ENCODE measurements at regions not wholly inside any gene's neighbourhood (a gene's known extent, or its start where the extent isn't known, plus 50 kb on each side); places are given as distances from the start of the nearest gene placed in this dataset.

DNA sequence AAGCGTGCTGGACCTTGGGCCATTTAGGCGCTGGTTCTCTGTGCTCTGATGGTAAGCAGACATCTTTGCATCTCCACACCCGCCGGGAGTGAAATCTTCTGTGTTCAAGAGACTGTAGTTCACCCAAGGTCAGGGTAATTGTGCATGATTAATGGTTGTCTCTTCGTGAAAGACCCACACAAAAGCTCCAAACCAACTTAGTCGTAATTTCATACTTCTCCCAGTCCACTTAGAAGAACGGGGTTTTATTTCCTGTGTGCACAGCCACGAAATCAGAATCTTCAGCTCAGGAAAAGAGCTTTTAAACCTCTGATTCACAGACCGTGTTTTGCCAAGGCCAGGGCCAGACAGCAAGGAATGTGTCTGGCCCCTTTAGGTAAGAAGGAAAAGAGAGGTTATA, 640.9 kb downstream of the MED13L start:
- Histone ChIP-seq H3K36me3 (ENCODE audit: control insufficient read depth, insufficient read depth, low read length) (no peaks in the 10 kb centered on the region), H3K79me2 (ENCODE audit: control insufficient read depth, insufficient read depth, low read length) (no peaks in the 10 kb centered on the region), H3K4me3 (replicated peaks in 1 of 4; ENCODE audit: control extremely low read depth in 1 of 4, insufficient read depth in 1 of 4, low read depth in 3 of 4, low read length in 4 of 4) (no peak overlapping the region), H3K27ac (ENCODE audit: insufficient read depth, low read length) (no peak overlapping the region), H3K4me2 (ENCODE audit: extremely low read depth, insufficient read depth, low read length) (no peak overlapping the region), H4K20me1 (ENCODE audit: control insufficient read depth, extremely low read depth, insufficient read depth, low read length) (no peaks in the 10 kb centered on the region), H3K27me3 (ENCODE audit: control insufficient read depth, insufficient read depth, low read length) (no peaks in the 10 kb centered on the region), H3K9me3 (ENCODE audit: control insufficient read depth, insufficient read depth, low read depth, low read length) (no peaks in the 10 kb centered on the region), H2AFZ (ENCODE audit: low read length) (no peak overlapping the region), H3K4me1 (ENCODE audit: control insufficient read depth, extremely low read depth, insufficient read depth, low read length) (no peaks in the 10 kb centered on the region), H3K9ac (ENCODE audit: insufficient read depth, low read length) (no peak overlapping the region)
- TF ChIP-seq, protein P1, sequence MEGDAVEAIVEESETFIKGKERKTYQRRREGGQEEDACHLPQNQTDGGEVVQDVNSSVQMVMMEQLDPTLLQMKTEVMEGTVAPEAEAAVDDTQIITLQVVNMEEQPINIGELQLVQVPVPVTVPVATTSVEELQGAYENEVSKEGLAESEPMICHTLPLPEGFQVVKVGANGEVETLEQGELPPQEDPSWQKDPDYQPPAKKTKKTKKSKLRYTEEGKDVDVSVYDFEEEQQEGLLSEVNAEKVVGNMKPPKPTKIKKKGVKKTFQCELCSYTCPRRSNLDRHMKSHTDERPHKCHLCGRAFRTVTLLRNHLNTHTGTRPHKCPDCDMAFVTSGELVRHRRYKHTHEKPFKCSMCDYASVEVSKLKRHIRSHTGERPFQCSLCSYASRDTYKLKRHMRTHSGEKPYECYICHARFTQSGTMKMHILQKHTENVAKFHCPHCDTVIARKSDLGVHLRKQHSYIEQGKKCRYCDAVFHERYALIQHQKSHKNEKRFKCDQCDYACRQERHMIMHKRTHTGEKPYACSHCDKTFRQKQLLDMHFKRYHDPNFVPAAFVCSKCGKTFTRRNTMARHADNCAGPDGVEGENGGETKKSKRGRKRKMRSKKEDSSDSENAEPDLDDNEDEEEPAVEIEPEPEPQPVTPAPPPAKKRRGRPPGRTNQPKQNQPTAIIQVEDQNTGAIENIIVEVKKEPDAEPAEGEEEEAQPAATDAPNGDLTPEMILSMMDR (conservative IDR thresholded peaks at IDR 0.05 in 1 of 2, IDR thresholded peaks at IDR 0.05 in 1 of 2; ENCODE audit: low read depth in 1 of 2, low read length in 2 of 2) = no peak
- TF ChIP-seq EZH2 (IDR thresholded peaks at IDR 0.05; ENCODE audit: low read length, missing control alignments) = no peak
- DNase-seq (ENCODE audit: low read depth in 2 of 2) = peak in 1 of 2 donors; percentile 72

DNA sequence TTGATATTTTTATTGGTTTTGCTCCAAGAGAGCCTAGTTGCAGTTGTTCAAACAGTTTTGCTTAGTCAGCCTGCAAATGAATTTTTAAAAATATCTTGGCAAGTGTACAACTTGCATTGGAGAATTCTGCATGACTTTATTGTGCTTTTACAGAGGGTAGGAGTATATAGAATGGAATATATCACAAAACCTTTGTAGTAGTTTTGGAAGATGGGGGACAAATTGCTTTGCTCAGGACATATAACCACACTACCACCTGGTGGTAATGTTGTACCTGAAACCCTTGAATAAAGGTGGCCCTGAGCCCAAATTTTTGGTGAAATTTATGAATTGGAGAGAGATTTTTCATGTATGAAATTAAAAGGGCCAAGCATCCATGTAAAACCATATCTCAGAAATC, 645.2 kb downstream of the MED13L start:
- H4K20me1 ChIP-seq (ENCODE audit: control insufficient read depth, extremely low read depth, insufficient read depth, low read length) = no peaks in the 10 kb centered on the region
- no peak overlapping the region for H3K9ac ChIP-seq (ENCODE audit: insufficient read depth, low read length)
- TF ChIP-seq, protein P1 (conservative IDR thresholded peaks at IDR 0.05 in 1 of 2, IDR thresholded peaks at IDR 0.05 in 1 of 2; ENCODE audit: low read depth in 1 of 2, low read length in 2 of 2) = no peak
- TF ChIP-seq EZH2 (IDR thresholded peaks at IDR 0.05; ENCODE audit: low read length, missing control alignments) = no peak
- no peak overlapping the region for H2AFZ ChIP-seq (ENCODE audit: low read length)
- H3K9me3 ChIP-seq (ENCODE audit: control insufficient read depth, insufficient read depth, low read depth, low read length) = no peaks in the 10 kb centered on the region
- peak in 1 of 2 donors; percentile 35 for DNase-seq (ENCODE audit: low read depth in 2 of 2)
- no peak overlapping the region for H3K4me3 ChIP-seq (replicated peaks in 1 of 4; ENCODE audit: control extremely low read depth in 1 of 4, insufficient read depth in 1 of 4, low read depth in 3 of 4, low read length in 4 of 4)
- no peak overlapping the region for H3K4me2 ChIP-seq (ENCODE audit: extremely low read depth, insufficient read depth, low read length)
- no peaks in the 10 kb centered on the region for H3K36me3 ChIP-seq (ENCODE audit: control insufficient read depth, insufficient read depth, low read length)
- no peaks in the 10 kb centered on the region for H3K4me1 ChIP-seq (ENCODE audit: control insufficient read depth, extremely low read depth, insufficient read depth, low read length)
- no peak overlapping the region for H3K27ac ChIP-seq (ENCODE audit: insufficient read depth, low read length)
- H3K27me3 ChIP-seq (ENCODE audit: control insufficient read depth, insufficient read depth, low read length) = no peaks in the 10 kb centered on the region
- H3K79me2 ChIP-seq (ENCODE audit: control insufficient read depth, insufficient read depth, low read length) = no peaks in the 10 kb centered on the region

DNA sequence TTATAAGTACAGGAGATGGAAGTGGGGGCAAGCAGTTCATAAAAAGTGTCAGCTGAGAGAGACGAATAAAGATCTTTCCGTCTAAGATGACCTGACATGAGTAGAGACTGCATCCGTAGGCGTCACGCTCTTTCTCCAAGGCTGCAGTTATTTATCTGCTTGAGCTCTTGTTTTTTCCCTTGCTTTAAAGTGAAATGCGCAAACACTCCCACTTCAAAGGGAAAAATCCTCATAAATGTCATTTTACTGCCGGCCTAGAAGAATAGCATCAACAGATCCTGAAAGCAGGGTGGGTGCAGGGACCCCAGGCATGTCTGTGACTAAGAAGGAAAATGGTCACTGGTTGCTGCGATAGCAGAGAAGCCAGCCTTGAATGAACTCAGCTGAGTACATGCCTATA, 647.4 kb downstream of the MED13L start:
- H3K4me3 ChIP-seq (replicated peaks in 1 of 4; ENCODE audit: control extremely low read depth in 1 of 4, insufficient read depth in 1 of 4, low read depth in 3 of 4, low read length in 4 of 4) = no peak overlapping the region
- H3K4me2 ChIP-seq (ENCODE audit: extremely low read depth, insufficient read depth, low read length) = no peak overlapping the region
- no peak overlapping the region for H3K9ac ChIP-seq (ENCODE audit: insufficient read depth, low read length)
- no peaks in the 10 kb centered on the region for H3K4me1 ChIP-seq (ENCODE audit: control insufficient read depth, extremely low read depth, insufficient read depth, low read length)
- no peaks in the 10 kb centered on the region for H3K9me3 ChIP-seq (ENCODE audit: control insufficient read depth, insufficient read depth, low read depth, low read length)
- TF ChIP-seq EZH2 (IDR thresholded peaks at IDR 0.05; ENCODE audit: low read length, missing control alignments) = no peak
- TF ChIP-seq, protein P1 (conservative IDR thresholded peaks at IDR 0.05 in 1 of 2, IDR thresholded peaks at IDR 0.05 in 1 of 2; ENCODE audit: low read depth in 1 of 2, low read length in 2 of 2) = no peak
- DNase-seq (ENCODE audit: low read depth in 2 of 2) = no peak
- no peaks in the 10 kb centered on the region for H3K79me2 ChIP-seq (ENCODE audit: control insufficient read depth, insufficient read depth, low read length)
- no peak overlapping the region for H2AFZ ChIP-seq (ENCODE audit: low read length)
- H4K20me1 ChIP-seq (ENCODE audit: control insufficient read depth, extremely low read depth, insufficient read depth, low read length) = no peaks in the 10 kb centered on the region
- H3K27me3 ChIP-seq (ENCODE audit: control insufficient read depth, insufficient read depth, low read length) = no peaks in the 10 kb centered on the region
- H3K36me3 ChIP-seq (ENCODE audit: control insufficient read depth, insufficient read depth, low read length) = no peaks in the 10 kb centered on the region
- no peak overlapping the region for H3K27ac ChIP-seq (ENCODE audit: insufficient read depth, low read length)

Data from fibroblast of lung (primary cell).